ENCODE measurements at regions not wholly inside any gene's neighbourhood (a gene's known extent, or its start where the extent isn't known, plus 50 kb on each side); places are given as distances from the start of the nearest gene placed in this dataset.

DNA sequence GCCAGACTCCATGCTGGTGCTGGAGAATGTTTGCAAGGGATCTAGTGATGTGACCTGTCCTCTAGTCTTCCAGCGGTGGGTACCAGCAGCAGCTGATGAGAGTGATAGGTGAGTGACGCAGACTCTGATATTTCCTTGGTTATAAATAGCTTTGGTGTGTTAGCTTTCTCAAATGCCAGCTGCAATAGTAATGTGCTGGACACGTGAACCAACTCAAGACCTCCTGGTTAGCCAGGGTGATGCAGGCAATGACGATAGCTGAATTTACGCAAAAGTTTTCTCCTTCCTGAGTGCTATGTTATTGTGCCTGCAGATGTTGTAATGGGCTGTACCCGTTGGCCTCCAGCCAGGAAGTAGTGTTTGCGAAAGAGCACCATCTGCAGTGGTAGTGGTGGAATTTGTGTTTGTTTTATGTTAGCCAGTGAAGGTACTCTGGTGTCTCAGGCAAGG lies 129.5 kb downstream of the CYSLTR2 start:
- Histone ChIP-seq H3K9ac (ENCODE audit: low read depth, low read length) (no peak overlapping the region), H3K9me3 (ENCODE audit: control insufficient read depth, insufficient read depth, low read length) (peaks cover 5% of the 10 kb centered on the region; the same call in 1 of the 2 replicates), H3K27ac (ENCODE audit: low read depth, low read length) (no peak overlapping the region), H3K4me1 (ENCODE audit: control insufficient read depth, insufficient read depth, low read length) (no peaks in the 10 kb centered on the region), H3K36me3 (ENCODE audit: control insufficient read depth, insufficient read depth, low read length) (no peaks in the 10 kb centered on the region), H3K4me3 (ENCODE audit: low read depth, low read length) (no peak overlapping the region), H3K27me3 (ENCODE audit: control insufficient read depth, insufficient read depth, low read length) (no peaks in the 10 kb centered on the region)

DNA sequence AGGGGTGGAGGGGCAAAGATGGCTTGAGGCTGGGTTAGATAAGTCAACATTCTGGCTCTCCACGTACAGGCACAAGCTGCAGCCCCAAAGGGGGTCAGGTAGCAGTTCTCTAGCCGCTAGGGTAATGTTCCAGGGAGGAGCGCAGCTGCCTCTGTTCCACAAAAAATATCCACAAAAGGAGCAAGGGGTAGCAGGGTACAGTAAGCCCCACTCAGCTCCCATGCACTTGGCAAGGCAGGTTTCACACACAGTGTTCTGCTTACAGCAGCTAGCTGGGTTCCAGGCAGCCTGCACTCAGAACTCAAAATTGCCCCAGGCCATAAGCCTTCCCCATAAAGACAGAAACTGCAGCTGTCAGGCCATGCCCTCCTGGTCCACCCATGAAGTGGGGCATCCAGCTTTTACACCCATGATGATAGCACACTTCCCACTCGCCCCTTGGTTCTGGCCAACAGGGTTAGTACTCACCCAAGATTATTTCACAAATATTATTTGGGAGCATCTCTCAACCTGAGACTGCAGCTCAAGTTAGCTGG lies 130.0 kb downstream of the CYSLTR2 start:
- H3K27ac ChIP-seq (ENCODE audit: low read depth, low read length) = no peak overlapping the region

DNA sequence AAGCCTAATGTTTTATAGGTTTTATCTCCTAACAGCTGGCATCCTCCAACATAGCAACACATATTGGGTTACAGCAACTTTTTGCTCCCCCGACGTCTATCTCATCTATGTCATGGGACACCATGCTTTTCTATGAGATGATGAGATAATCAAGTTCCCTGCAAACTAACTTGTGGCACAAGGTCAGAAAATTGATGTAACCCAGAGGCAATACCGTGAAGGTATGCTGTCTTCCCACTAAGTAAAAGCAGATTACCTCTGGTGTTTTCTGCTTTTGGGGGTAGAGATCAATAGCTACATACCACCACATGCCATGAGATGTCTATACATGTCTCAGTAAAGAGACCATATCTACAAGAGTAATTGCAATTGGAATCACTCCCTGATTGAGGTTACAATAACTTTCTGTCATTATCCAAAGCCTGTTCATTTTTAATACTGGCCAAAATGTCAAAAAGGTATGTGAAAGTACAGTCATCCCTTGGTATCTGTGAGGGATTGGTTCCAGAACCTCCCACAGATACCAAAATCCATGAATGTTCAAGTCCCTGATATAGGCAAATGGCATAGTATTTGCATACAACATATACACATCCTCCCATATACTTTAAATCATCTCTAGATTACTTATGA lies 131.3 kb downstream of the CYSLTR2 start:
- Histone ChIP-seq H3K9ac (ENCODE audit: low read depth, low read length) (no peak overlapping the region), H3K36me3 (ENCODE audit: control insufficient read depth, insufficient read depth, low read length) (no peaks in the 10 kb centered on the region), H3K4me3 (ENCODE audit: low read depth, low read length) (no peak overlapping the region), H3K27ac (ENCODE audit: low read depth, low read length) (no peak overlapping the region), H3K9me3 (ENCODE audit: control insufficient read depth, insufficient read depth, low read length) (peaks cover 5% of the 10 kb centered on the region; the same call in 1 of the 2 replicates), H3K27me3 (ENCODE audit: control insufficient read depth, insufficient read depth, low read length) (no peaks in the 10 kb centered on the region), H3K4me1 (ENCODE audit: control insufficient read depth, insufficient read depth, low read length) (no peaks in the 10 kb centered on the region)

More for the DNA sequence above, 130.0 kb downstream of the CYSLTR2 start:
- no peaks in the 10 kb centered on the region for H3K36me3 ChIP-seq (ENCODE audit: control insufficient read depth, insufficient read depth, low read length)
- H3K4me1 ChIP-seq (ENCODE audit: control insufficient read depth, insufficient read depth, low read length) = no peaks in the 10 kb centered on the region
- peaks cover 5% of the 10 kb centered on the region; the same call in 1 of the 2 replicates for H3K9me3 ChIP-seq (ENCODE audit: control insufficient read depth, insufficient read depth, low read length)
- H3K4me3 ChIP-seq (ENCODE audit: low read depth, low read length) = no peak overlapping the region
- H3K27me3 ChIP-seq (ENCODE audit: control insufficient read depth, insufficient read depth, low read length) = no peaks in the 10 kb centered on the region
- H3K9ac ChIP-seq (ENCODE audit: low read depth, low read length) = no peak overlapping the region

DNA sequence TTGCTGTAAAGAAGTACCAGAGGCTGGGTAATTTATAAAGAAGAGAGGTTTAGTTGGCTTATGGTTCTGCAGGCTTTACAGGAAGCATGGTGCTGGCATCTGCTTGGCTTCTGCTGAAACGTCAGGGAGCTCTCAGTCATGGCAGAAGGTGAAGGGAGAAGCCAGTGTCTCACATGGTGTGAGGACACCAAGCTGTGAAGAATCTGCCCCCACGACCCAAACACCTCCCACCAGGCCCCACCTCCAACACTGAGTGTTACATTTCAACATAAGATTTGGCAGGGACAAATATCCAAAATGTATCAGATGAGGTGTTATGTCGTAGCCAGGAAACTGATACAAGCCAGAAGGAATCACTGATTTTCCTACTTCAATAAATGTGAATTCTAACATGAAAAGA lies 136.5 kb downstream of the CYSLTR2 start:
- H3K4me1 ChIP-seq (ENCODE audit: control insufficient read depth, insufficient read depth, low read length) = no peaks in the 10 kb centered on the region
- no peak overlapping the region for H3K9ac ChIP-seq (ENCODE audit: low read depth, low read length)
- no peak overlapping the region for H3K27ac ChIP-seq (ENCODE audit: low read depth, low read length)
- H3K9me3 ChIP-seq (ENCODE audit: control insufficient read depth, insufficient read depth, low read length) = no peaks in the 10 kb centered on the region
- no peak overlapping the region for H3K4me3 ChIP-seq (ENCODE audit: low read depth, low read length)
- H3K27me3 ChIP-seq (ENCODE audit: control insufficient read depth, insufficient read depth, low read length) = no peaks in the 10 kb centered on the region
- no peaks in the 10 kb centered on the region for H3K36me3 ChIP-seq (ENCODE audit: control insufficient read depth, insufficient read depth, low read length)

DNA sequence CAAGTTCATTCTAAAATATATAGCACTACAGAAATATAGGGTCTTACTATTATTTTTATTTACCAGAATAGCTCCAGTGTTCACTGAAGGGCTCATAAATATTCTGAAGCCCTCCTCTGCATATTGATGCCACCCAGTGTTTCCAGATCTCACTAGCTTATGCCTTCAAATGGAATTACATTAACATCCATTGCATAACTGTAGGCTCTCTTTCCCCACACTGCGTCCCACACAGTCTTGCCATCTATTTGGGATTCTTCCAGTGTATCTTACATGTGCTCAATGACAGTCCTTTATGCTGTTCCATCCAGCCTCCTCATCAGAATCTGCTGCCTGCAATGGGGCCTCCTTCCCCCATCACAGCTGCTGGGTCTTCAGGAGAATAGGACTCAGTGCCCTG lies 137.2 kb downstream of the CYSLTR2 start:
- no peak overlapping the region for H3K27ac ChIP-seq (ENCODE audit: low read depth, low read length)
- no peaks in the 10 kb centered on the region for H3K9me3 ChIP-seq (ENCODE audit: control insufficient read depth, insufficient read depth, low read length)
- no peaks in the 10 kb centered on the region for H3K36me3 ChIP-seq (ENCODE audit: control insufficient read depth, insufficient read depth, low read length)
- no peak overlapping the region for H3K9ac ChIP-seq (ENCODE audit: low read depth, low read length)
- no peak overlapping the region for H3K4me3 ChIP-seq (ENCODE audit: low read depth, low read length)
- no peaks in the 10 kb centered on the region for H3K27me3 ChIP-seq (ENCODE audit: control insufficient read depth, insufficient read depth, low read length)
- H3K4me1 ChIP-seq (ENCODE audit: control insufficient read depth, insufficient read depth, low read length) = no peaks in the 10 kb centered on the region

DNA sequence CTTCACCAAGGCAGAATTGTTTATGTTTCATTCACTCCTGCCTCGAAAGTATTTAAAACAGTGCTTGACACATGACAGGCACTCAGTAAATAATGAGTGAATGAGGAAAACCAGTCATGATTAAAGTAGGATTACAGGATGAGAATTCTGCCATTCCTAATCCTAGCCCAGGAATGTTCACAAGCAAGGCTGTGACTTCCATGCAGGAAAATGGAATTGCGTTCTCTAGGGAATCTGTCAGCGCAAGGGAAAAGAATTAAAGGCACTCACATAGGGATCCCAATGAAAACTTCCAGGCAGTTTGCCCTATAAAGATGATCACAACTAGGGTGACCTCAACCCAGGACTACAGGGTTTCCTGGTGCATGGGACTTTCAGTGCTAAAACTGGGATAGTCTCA lies 143.4 kb downstream of the CYSLTR2 start:
- Histone ChIP-seq H3K9ac (ENCODE audit: low read depth, low read length) (no peak overlapping the region), H3K9me3 (ENCODE audit: control insufficient read depth, insufficient read depth, low read length) (no peaks in the 10 kb centered on the region), H3K4me3 (ENCODE audit: low read depth, low read length) (no peak overlapping the region), H3K27me3 (ENCODE audit: control insufficient read depth, insufficient read depth, low read length) (no peaks in the 10 kb centered on the region), H3K4me1 (ENCODE audit: control insufficient read depth, insufficient read depth, low read length) (no peaks in the 10 kb centered on the region), H3K27ac (ENCODE audit: low read depth, low read length) (no peak overlapping the region), H3K36me3 (ENCODE audit: control insufficient read depth, insufficient read depth, low read length) (no peaks in the 10 kb centered on the region)

DNA sequence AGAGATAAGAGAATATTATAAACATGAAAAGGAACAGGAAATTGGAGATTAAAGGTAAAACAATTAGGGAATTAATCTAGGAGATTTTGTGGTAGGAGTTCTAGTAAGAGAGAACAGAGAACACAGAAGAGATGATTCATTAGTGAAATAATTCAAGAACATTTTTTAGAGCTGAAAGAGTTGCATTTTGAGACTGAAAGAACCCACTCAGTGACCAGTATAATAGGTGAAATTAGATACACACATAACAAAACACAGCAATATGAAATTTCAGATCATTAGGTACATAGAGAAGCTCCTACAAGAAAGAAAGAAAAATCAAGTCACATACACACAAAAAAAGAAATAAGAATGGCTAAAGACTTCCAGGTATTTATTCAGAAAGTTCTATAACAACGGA lies 144.0 kb downstream of the CYSLTR2 start:
- no peak overlapping the region for H3K27ac ChIP-seq (ENCODE audit: low read depth, low read length)
- H3K4me3 ChIP-seq (ENCODE audit: low read depth, low read length) = no peak overlapping the region
- no peaks in the 10 kb centered on the region for H3K36me3 ChIP-seq (ENCODE audit: control insufficient read depth, insufficient read depth, low read length)
- H3K9me3 ChIP-seq (ENCODE audit: control insufficient read depth, insufficient read depth, low read length) = no peaks in the 10 kb centered on the region
- H3K9ac ChIP-seq (ENCODE audit: low read depth, low read length) = no peak overlapping the region
- no peaks in the 10 kb centered on the region for H3K4me1 ChIP-seq (ENCODE audit: control insufficient read depth, insufficient read depth, low read length)
- no peaks in the 10 kb centered on the region for H3K27me3 ChIP-seq (ENCODE audit: control insufficient read depth, insufficient read depth, low read length)

DNA sequence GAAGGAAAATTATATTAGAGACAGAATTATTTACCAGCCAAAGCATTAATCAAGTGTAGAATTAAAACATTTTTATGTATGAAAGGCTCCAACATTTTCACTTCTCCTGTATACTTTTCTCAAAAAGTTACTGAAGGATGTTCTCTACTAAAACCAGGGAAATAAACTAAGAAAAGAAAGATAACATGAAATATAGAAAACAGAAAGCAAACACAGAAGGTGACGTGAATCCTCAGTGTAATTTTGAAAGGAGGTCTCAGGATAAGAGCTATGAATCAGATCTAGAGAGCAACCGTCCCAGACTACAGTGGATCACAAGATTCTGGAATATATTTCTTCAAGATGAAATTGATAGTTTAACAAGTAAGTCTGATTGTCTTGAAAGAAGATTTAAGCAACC lies 144.5 kb downstream of the CYSLTR2 start:
- Histone ChIP-seq H3K9ac (ENCODE audit: low read depth, low read length) (no peak overlapping the region), H3K27me3 (ENCODE audit: control insufficient read depth, insufficient read depth, low read length) (no peaks in the 10 kb centered on the region), H3K27ac (ENCODE audit: low read depth, low read length) (no peak overlapping the region), H3K4me3 (ENCODE audit: low read depth, low read length) (no peak overlapping the region), H3K36me3 (ENCODE audit: control insufficient read depth, insufficient read depth, low read length) (no peaks in the 10 kb centered on the region), H3K4me1 (ENCODE audit: control insufficient read depth, insufficient read depth, low read length) (no peaks in the 10 kb centered on the region), H3K9me3 (ENCODE audit: control insufficient read depth, insufficient read depth, low read length) (no peaks in the 10 kb centered on the region)

DNA sequence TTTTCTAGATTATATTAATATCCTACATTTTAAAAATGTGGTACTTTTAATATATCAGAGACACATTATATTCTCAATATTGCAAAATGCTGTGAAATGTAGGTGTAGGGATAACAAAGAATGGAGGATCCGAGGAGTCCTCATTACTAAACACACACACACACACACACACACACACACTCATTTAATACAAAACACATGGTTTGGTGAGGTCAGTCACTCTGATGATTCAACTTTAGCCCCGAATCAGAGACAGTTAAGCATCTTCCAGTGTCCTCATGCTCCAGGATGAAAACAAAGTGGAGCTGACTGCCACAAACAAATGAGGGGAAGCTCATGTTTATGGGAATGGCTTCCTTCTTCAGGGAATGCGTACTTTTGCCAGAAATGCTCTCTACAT lies 147.5 kb downstream of the CYSLTR2 start:
- Histone ChIP-seq H3K27me3 (ENCODE audit: control insufficient read depth, insufficient read depth, low read length) (no peaks in the 10 kb centered on the region), H3K4me3 (ENCODE audit: low read depth, low read length) (no peak overlapping the region), H3K9me3 (ENCODE audit: control insufficient read depth, insufficient read depth, low read length) (no peaks in the 10 kb centered on the region), H3K9ac (ENCODE audit: low read depth, low read length) (no peak overlapping the region), H3K27ac (ENCODE audit: low read depth, low read length) (no peak overlapping the region), H3K4me1 (ENCODE audit: control insufficient read depth, insufficient read depth, low read length) (no peaks in the 10 kb centered on the region), H3K36me3 (ENCODE audit: control insufficient read depth, insufficient read depth, low read length) (no peaks in the 10 kb centered on the region)

DNA sequence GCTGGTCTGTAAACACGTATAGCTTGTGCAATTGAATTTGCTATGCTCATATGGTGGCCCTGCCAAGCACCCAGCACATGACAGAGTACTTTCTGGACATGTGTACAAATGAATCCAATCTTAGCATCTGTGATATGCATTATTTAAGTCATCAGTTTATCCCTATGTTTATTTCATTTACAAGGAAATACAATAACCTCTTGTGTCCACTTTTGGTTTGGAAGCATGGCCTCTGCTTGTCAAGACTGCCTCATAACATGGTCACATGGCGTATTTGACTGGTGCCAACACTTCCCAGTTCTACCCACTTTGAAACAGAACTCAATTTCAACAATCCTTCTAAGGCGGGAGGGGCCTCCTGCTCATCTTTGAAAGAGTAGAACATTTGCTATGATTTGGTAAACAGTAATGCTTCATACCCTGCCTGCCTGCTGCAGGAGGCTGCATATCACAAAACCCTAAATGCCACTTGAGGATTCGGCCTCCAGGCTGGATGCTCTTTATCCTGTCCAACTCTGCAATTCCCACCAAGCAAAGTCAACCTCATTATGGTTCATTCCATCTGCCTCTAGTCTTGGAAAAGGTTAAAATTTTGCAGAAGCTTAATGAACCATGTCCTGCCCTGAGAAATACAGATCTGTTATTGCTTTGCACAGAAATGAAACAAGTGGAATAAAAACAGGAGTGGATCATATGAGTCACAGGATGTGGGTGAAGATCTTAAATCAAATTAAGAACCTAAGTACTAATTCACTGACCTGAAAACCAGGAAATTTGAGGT lies 151.3 kb downstream of the CYSLTR2 start:
- Histone ChIP-seq H3K4me1 (ENCODE audit: control insufficient read depth, insufficient read depth, low read length) (no peaks in the 10 kb centered on the region), H3K27me3 (ENCODE audit: control insufficient read depth, insufficient read depth, low read length) (no peaks in the 10 kb centered on the region), H3K4me3 (ENCODE audit: low read depth, low read length) (no peak overlapping the region), H3K9ac (ENCODE audit: low read depth, low read length) (no peak overlapping the region), H3K36me3 (ENCODE audit: control insufficient read depth, insufficient read depth, low read length) (no peaks in the 10 kb centered on the region), H3K27ac (ENCODE audit: low read depth, low read length) (no peak overlapping the region), H3K9me3 (ENCODE audit: control insufficient read depth, insufficient read depth, low read length) (no peaks in the 10 kb centered on the region)

DNA sequence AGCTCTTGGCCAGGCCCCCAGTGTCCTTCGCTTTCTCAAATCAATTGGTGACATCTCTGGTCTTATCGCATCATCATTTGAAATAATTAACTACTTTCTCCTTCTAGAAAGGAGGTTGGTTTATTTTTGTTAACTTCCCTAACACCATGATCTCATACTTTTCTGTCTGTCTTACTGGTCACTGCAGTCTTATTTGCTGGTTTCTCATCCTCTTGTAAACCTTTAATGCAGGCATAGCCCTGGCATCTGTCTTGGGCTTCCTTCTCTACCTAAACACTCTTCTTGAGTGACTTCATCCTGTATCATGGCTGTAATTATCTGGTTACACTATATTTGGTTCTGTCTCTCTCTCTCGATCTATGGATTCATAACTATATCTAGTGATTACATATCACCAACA lies 152.8 kb downstream of the CYSLTR2 start:
- Histone ChIP-seq H3K9ac (ENCODE audit: low read depth, low read length) (no peak overlapping the region), H3K9me3 (ENCODE audit: control insufficient read depth, insufficient read depth, low read length) (no peaks in the 10 kb centered on the region), H3K27ac (ENCODE audit: low read depth, low read length) (no peak overlapping the region), H3K4me1 (ENCODE audit: control insufficient read depth, insufficient read depth, low read length) (no peaks in the 10 kb centered on the region), H3K4me3 (ENCODE audit: low read depth, low read length) (no peak overlapping the region), H3K27me3 (ENCODE audit: control insufficient read depth, insufficient read depth, low read length) (no peaks in the 10 kb centered on the region), H3K36me3 (ENCODE audit: control insufficient read depth, insufficient read depth, low read length) (no peaks in the 10 kb centered on the region)

Data from HUES48 (cell line).